Hepatic stellate cell (primary cell): ENCODE measurements at regions not wholly inside any gene's neighbourhood (a gene's known extent, or its start where the extent isn't known, plus 50 kb on each side); places are given as distances from the start of the nearest gene placed in this dataset.

ENCODE experiments used
- DNase-seq: peaks from one replicate; pipeline ENCODE4 v3.0.0; 2011; ENCODE audit warnings: low spot score

DNA sequence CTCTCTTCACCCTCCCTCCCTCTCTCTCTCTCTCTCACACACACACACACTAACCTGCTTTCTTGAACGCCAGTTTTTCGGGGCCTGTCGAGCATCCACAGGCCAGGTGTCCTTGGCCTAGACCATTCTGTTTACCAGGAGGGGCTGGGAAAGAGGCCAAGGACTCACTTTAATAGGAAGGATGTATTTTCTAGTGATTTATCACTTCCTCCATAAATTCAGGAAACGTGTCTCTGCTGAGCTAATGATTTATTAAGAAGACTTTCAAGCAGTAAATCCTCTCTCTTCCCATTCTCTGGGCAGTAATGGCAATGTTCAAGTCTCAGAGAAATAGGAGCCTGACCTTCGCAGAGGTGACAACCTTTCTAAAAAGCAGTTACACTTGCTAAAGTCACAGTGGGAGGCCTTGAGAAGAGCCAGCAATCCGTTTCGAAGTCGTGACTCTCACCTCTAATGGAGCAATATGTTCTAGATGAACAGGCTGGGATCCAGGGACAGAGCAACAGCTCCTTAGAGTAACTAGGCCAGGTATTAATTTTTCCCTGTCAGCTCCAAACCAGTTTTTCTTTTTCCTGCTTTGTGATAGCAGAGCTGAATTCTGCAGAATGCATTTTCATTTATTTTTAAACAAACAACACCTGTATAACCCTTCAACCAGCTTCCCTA, 1357.5 kb upstream of the SORCS1 start:
- DNase-seq, result no peak

DNA sequence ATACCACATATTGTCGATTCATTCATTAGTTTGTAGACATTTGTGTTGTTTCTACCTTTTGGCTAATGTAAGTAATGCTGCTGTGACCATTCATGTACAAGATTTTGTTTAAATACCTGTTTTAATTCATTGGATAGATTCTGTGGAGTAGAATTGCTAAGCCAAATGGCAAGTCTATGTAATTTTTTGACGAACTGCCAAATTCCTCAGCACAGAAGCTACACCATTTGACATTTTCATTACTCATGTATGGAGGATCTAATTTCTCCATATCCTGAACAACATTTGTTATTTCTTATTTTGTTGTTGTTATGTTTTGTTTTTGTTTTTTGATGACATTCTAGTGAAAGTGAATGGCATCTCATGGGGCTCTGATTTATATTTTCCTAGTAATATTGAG, 1351.3 kb upstream of the SORCS1 start:
- DNase-seq, result no peak

DNA sequence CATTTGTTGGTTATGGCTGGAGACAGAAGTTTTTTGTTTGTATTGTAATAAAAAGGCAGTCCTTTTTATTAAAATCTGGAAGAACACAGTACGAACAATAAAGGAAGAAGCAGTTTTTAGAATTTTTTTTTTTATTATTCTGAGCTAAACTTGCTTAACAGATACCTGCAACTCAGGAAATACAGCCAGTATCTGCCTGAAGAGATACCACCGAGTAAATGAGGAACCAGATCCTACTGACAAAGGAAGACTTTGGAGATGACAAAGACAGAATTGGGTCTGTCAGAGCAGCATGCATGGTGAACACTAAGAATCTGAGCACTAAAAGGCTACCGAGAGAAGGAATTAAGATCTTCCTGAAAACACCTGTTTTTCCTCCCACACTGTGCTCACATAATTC, 1335.9 kb upstream of the SORCS1 start:
- DNase-seq, result no peak

DNA sequence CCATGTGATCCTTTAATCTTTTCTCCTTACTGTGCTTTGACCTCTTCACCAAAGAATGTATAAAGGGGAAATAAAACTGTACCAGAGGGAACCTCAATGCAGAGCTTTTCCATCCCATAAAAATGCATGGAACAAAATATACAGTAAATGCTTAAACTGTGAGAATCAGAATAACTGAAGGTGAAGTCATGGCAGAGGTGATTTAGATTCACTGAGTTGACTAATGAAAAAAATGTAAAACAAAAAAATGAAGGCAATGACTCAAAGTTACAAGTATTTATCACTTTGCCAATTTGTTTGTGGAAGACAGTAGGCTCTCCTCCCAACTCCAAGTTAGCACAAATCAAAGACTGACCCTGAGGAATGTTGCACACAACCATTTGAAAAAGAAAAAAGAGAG, 1331.6 kb upstream of the SORCS1 start:
- DNase-seq, result no peak

DNA sequence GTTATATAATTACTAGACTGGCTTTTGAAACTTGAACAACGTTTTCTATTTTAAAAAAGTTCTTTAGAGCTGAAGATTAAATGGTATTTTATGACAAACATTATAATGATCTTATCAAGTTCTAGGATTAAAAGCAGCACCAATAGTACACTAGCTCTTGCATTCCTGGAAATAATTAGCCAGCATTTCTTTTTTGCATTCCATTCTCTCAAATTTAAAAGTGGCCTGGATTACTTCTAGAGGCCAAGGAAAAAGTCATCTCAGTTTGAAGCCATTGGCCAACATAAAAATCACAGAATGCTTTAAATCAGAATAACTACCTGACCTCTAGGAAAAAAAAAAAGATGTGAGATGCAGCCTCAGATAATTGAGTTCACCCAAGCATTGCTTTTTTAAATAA, 1326.4 kb upstream of the SORCS1 start:
- DNase-seq, result no peak

DNA sequence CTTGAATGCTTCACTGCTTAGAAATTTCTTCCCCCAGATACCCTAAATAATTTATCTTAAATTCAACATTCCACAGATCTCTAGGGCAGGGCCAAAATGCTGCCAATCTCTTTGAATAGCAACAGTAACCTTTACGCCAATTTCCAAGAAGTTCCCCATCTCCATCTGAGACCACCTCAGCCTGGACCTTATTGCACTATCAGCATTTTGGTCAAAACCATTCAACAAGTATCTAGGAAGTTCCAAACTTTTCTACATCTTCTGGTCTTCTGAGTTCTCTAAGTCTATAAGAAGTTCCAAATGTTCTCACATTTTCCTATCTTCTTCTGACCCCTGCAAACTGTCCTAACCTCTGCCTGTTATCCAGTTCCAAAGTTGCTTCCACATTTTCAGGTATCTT, 1306.9 kb upstream of the SORCS1 start:
- no peak for DNase-seq

DNA sequence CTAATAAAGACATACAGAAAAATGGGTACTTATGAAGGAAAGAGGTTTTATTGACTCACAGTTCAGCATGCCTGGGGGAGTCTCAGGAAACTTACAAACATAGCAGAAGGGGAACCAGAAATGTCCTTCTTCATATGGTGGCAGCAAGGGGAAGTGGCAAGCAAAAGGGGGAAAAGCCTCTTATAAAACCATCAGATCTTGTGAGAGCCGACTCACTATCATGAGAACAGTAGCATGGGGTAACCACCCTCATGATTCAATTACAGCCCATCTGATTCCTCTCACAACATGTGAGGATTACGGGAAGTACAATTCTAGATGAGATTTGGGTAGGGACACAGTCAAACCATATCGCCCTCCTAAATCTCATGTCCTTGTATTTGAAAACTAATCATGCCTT, 1305.4 kb upstream of the SORCS1 start:
- DNase-seq, result no peak

DNA sequence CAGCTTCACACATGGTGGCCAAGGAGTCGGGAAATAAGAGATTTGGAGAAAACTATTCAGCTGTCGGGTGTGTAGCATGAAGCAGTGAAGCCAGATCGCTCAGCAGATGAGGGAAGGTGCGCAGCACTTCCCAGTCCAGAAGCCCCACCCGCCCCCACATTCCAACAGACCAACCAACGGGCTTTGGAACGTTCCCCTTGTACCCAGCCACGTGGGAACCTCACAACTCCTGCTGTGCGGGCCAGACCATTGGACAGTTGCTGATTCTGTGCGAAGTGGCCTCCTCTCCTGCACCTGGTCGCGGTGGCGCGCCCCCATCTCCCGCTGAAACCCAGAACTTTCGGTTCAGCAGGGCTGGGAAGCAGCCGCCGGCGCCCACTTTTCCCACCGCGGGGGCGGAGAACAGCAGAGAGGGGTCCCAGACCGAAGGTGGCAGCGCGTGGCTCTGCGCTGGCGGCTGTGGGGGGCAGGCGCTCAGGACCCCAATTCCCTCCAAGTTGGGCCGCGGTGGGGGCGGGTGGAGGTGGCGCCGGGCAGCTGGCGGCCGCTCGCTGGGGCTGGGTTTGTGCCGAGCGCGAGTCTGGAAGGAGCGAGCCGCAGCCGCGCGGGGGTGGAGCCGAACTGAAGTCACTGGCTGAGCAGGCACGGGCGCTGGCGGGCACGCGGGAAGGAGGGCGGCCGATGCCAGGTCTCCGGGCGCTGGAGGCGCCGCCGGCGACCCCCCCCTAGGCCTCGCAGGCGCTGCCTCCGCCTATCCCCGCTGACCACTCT, 1301.5 kb upstream of the SORCS1 start:
- no peak for DNase-seq

DNA sequence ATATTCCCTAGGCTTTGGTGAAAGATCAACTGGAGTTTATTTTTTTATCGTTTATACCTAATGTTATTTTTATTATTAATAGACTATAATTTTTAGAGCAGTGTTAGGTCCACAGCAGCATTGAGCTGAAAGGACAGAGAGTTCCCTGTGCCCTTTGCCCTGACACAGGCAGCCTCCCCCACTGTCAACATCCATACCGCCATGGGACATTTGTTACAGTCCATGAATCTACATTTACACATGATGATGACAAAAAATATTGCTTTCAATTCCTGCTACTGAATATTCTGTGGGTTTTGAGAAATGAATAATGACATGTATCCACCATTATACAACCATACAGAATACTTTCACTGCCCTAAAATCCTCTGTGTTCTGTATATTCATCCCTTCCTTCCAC, 1297.5 kb upstream of the SORCS1 start:
- no peak for DNase-seq

DNA sequence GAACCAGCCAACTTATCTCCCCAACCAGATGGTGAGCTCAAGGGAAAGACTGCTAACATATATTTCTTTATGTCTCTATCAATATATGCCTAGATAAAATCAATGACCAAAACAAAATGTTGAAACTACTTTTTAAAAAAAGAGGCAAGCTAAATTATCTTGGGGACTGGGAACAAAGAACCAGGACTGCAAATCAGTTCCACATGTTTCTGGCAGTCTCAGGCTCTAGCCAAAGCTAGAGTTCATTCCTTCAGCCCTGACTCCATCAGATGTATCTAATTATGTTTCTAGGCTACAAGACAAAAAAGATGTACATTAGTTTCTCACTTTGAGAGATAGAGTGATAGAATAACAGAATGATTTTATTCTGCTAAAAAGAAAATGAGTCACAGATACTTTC, 1290.3 kb upstream of the SORCS1 start:
- DNase-seq, result no peak

DNA sequence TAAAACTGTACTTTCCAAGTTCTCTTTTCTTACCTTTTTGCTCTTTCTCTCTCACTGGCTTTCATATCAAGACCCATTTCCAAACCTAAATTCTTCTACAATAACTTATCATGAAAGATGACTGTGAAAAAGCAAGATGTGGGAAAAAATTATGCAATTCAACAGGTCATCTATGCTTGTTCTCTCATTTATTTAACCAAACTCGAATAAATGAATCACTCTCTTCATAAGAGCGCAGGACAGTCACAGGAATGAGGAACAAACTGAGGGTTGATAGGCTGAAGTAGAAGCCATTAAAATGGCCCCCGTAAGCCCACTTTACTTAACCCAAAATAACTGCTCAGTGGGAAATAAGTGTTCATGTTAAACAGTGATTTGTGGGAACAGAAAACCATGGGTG, 1289.7 kb upstream of the SORCS1 start:
- no peak for DNase-seq

DNA sequence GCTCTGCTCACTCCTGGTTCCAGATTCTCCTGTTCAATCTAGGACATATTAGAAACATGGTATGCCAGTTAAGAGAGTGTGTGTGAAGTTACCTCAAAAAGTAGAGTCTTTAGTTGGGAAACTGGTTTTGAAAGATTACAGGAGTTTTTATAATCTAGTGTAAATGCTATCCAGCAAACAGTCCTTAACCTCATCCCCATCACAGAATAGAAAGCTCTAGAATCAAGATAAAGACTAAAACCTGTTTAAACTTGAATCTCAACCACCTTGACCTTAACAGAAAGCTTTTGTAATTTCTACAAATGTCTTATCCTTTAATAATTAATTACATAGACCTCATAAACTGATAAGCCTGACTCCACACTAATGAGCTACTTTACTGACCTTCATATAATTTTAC, 1288.7 kb upstream of the SORCS1 start:
- no peak for DNase-seq

DNA sequence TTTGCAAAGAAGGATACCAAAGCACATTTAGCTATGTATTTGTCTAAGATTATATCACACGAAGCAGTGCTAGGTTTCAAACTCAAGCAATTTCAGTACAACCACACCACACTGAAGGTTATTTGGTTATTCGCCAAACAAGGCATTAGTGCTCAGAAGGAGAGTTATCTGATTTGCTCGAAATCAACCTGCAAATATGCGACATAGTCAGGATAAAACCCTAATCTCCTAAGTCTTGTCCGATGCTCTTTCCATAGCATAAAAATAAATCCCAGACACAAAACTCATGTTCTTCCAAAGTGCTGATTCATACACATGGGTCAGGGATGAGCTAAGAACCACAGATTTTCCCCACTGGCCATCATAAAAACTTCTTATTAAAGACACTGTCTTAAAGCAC, 1288.0 kb upstream of the SORCS1 start:
- DNase-seq, result no peak

DNA sequence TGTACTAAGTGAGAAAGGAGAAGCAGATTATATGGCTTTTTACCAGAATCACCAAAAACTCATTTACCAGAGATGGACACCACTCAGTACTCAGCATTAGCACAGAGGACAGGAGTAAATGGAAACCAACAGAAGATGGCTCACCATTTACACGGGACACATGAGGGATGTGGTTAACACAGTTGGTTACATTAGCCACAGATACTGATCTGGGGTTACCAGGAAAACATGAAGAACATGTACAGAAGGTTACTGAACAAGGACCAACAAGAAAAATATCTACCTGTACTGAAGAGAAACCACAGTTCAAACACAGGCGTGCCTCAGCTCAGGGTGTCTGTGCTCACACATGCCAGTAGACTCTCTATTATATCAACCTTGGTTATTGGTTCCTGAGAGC, 1285.8 kb upstream of the SORCS1 start:
- no peak for DNase-seq

DNA sequence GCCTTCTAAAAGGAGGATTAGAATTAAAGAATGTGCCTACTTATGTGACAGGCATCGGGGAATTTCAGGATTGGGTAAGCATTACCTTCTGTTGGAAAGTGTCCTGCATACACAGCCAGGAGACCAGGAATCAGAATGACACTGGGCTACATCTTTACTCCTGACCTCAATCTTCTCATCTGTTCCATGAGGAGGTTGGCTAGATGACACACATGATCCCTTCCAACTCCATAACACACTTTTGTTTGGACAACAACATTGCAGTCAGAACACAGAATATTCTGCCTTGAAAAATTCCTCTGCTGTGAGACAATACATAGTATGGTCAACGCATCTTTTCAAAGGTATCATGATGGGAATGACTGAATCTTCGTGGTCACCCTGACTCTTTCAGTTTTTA, 1281.2 kb upstream of the SORCS1 start:
- no peak for DNase-seq

DNA sequence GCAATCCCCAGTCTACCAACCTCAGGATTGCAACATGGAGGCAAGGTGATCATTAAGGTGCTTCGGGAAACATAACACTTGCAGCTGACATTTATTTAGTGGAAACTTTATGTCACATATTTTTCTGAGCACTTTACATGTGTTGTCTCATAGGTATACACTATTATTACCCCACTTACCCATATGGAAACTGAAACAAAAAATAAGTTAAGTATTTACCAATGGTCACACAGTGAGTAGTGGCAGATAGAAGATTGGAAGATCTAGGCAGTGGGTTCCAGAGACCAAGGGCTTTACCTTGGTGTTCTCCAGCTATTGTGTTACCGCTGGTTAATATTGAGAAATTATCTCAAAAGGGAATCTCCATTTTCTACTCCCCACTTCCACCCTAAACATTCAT, 1279.1 kb upstream of the SORCS1 start:
- no peak for DNase-seq

DNA sequence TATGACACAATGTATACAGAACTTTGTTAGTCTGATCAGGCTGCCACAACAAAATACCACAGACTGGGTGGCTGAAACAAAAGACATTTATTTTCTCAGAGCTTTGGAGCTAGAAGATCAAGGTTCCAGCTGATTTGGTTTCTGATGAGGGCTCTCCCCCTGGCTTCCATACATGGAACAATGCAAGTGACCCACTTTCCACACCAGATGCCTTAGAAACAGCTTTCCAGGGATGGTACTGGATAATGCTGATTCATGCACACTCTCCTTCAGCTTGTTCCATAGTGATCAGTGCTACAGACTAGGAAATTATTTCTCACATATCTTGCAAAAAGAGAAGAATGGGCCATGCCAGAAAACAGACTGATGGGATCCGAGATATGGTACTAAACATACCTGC, 1274.9 kb upstream of the SORCS1 start:
- DNase-seq, result no peak

DNA sequence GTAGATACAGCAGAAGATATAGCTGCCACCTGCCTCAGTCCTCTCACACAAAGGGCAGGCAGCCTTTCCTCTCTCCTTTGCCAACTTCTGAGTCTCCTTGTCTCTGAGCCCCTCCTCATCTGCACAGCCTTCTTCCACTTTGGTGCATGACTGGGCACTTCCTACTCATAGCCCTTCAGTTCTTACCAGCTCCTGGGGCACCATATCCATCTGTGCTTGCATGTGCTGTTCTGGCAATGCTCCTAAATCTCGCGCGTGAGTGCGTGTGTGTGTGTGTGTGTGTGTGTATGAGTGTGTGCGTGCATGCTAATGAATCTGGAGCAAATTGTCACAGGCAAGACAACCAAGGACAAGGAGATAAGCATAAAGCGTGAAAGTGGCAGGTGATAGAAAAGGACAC, 1271.6 kb upstream of the SORCS1 start:
- no peak for DNase-seq

DNA sequence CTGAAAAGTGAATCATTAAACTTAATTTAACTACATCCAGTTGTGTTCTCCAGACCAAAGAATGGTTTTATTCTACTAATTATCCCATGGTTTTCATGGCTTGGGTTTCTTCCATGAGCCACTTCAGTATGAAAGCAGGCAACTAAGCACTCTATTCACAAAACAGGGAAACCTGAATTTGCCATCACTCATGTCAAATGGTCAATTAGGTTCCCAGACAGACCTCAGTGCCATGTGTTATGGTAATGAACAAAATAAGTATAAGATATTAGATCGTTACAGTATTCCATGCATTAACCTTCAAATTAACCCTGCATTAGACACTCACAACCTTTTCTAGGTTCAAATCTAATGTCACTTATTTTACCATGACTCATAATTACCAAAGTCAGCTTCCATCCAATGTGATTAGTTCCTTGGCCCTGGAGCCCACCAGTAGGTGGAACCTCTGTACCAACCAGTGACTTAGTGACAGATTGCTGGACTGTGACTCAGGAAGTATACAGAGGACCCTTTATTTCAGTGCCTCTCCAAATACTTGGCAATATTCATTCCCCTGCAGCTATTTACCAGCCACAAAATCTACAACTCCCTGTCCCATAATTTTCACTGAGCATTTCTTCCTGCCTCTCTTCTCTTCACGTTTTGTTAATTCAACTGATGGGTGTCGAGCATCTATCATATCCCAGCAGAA, 1270.2 kb upstream of the SORCS1 start:
- DNase-seq, result no peak

DNA sequence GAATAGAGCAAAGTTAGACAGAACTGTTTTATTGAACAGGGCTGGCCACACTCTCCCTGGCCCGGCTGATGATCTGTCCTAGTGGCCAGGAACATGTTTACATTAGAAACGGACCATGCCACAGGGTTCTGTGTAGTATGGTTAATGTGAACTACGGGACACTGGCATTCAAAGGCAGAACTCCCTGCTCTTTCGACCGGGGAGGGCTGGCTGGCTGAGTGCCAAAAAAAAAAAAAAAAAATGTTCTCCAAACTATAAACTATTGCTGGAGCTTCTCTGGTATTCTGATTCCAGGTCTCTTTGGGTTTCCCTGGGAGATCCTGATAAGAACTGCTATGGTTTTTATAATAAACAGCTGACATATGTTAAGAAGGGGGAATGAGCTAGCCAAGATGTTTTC, 1262.6 kb upstream of the SORCS1 start:
- DNase-seq, result no peak

DNA sequence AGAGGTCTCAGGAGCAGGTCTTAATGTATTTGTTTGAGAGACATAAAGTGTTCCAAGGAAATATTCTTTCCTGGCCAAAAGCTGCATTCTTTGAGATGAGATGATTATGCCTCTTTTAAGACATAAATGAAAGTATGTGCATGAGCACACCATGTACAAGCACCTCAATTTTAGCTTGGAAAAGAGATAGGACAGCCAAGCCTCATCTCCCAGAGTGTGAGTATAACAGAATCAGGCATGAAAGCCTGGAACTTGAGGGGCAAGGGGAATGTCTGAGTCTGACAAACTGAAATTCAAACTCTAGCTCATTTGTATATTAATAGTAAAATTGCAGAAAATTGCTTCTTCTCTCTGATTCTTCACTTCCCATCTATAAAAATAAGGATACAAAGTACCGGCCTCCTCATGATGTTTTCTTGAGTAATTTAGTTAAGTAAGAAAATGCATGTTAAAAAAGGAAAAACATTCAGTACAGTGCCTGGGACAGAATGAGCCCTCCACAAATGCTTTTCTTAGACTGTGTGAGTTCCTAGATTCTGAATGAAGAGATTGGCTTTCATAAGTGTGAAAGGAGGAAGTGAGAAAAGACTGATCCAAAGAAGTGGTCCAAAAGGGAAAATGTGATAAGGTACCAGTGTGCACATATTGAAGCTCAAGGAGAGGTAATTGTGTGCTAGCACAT, 1260.9 kb upstream of the SORCS1 start:
- DNase-seq, result no peak

DNA sequence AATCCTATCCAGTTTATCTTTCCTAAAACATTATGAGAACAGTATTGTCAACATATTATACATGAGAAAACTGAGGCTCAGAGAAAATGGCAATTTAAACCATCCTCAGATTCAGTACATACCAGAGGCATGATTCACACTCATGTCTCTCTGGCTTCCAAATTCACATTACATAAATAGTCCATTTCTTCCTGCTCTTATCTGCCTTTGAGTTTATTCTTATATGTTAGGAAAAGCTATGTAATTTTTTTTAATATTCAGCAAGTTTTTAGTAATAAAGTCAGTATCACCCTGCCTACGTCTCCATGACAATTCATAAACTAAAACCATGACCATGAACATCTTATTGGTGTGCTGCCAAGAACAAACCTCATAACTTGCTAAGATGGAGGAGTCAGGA, 1260.2 kb upstream of the SORCS1 start:
- no peak for DNase-seq

DNA sequence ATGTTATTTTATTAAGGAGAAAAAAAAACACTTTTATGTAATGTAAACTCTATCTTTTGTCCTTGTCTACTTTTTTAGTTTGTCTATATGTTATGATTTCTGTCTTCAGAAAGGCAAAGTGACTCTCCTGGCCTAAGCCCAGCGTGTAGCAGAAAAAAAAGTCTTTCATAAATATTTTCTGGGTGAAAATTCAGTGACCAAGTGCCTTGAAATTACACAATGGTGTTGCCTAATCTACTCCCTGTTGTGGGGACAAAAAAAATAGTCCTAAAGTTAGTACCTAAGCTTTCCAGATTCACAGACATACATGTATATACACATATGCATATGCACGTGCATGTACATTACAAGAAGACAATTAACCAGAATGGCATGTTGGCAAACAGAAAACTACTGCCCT, 1257.8 kb upstream of the SORCS1 start:
- DNase-seq, result no peak
